Jurkat, Clone E6-1 (cell line): ENCODE measurements at regions not wholly inside any gene's neighbourhood (a gene's known extent, or its start where the extent isn't known, plus 50 kb on each side); places are given as distances from the start of the nearest gene placed in this dataset.
A peak's percentile ranks its signal among the peaks of the same experiment; 100 is the strongest.
"Not testable (repeated sequence)": the region's sequence is repeated elsewhere in the genome, so short reads cannot be mapped to it uniquely, and the experiment has no call there.

ENCODE experiments used
- DNase-seq: peaks from one replicate; pipeline ENCODE4 v3.0.0-alpha.2; 2011; ENCODE audit warnings: low read depth, low spot score
- H3K4me3 ChIP-seq: 2 replicates; pipeline ENCODE4 v1.5.1; 2011; ENCODE audit warnings: mild to moderate bottlenecking, low read length, control low read depth, moderate library complexity

- no peak for DNase-seq
- H3K4me3 ChIP-seq: no peak overlapping the region
Observed at GRCh38 chr6:149228311-149228955, 89.1 kb upstream of the TAB2 start.

- no peak for DNase-seq
Observed at GRCh38 chr6:149229096-149229495, 88.4 kb upstream of the TAB2 start.

DNA sequence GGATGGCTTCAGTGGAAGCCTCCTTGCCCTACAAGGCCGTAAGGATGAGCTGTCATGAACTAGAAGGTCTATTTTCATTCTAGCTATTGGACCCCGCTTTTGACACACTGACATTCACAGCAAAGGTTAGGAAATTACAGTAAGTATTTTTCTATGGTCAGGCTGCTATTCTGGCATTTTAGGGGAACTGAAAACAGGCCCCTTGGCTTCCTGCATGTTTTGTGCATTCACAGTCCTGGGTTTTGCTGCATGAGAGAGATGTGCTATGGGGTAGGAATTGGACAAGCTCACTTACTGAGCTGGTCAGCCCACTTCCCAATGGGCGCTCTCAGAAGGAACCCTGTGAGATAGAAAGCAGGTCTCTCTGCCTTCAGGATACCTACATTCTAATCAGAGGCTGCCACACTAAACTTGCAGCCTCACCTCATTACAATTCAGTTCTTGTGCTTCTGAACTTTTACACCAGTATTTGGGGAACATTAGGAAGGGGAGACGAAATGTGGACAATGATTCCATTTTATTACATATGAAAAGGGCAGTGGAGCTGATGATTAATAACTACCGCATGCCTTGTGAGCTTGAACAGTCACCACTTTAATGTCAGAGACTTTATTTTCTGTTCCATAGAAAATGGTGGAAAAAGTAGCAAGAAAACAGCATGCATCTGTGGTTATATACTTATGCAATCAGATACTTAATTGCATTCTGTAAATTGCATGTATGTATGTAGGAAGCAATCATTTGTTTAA is 86.6 kb upstream of the TAB2 start:
- DNase-seq: no peak
- no peak overlapping the region for H3K4me3 ChIP-seq

More at GRCh38 chr6:149229096-149229495, 88.4 kb upstream of the TAB2 start:
- no peak overlapping the region for H3K4me3 ChIP-seq

- DNase-seq: no peak
- H3K4me3 ChIP-seq: no peak overlapping the region
Observed at GRCh38 chr6:149231778-149232177, 85.7 kb upstream of the TAB2 start.

GRCh38 chr6:149233056-149233715 is 84.3 kb upstream of the TAB2 start:
- DNase-seq: peak; percentile 22
- no peak overlapping the region for H3K4me3 ChIP-seq

GRCh38 chr6:149234051-149234962 is 83.2 kb upstream of the TAB2 start:
- peak; percentile 44 for DNase-seq
- no peak overlapping the region for H3K4me3 ChIP-seq

DNA sequence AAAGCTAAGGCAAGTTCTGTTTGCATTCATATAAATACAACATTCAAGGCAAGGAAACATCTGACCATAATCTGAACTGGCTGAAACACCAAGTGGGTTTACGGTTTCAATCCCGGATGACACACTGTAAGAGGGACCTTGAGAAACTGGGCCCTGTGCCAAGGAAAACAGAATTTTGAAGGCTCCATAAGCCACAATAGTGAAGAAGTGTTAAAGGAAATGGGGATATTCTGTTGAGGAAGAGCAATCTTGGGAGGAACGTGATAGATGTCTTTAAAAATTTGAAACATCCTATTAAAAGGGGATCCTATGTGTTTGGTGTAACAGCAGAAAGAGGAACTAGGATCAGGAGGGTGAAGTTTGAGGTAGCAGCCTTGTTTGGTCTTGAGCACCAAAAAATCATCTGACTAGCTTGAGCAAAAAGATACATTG is 82.4 kb upstream of the TAB2 start:
- H3K4me3 ChIP-seq: no peak overlapping the region

DNA sequence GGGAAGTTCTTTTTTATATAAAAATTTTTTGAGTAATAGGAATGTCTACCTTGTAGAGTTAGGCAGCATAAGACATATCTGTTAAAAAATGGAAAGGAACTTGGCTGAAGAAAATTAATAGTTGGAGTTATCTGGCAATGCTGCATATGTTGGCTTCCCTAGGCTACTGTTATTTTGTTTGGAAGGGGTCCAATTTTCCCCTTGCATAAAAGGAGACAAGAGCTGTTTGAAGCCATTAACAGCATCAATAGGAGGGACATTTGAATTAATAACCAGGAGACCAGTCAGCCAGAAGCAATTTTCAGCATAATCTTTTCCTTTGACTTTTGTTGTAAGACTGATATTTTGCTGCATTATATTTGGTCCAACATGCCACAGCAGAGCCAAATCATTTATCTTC is 80.9 kb upstream of the TAB2 start:
- DNase-seq: no peak
- no peak overlapping the region for H3K4me3 ChIP-seq

More for the DNA sequence above, 82.4 kb upstream of the TAB2 start:
- no peak for DNase-seq

GRCh38 chr6:149237464-149237863 is 80.0 kb upstream of the TAB2 start:
- no peak for DNase-seq
- no peak overlapping the region for H3K4me3 ChIP-seq

- no peak for DNase-seq
- no peak overlapping the region for H3K4me3 ChIP-seq
Observed at GRCh38 chr6:149239573-149240209, 77.8 kb upstream of the TAB2 start.

GRCh38 chr6:149242883-149243282 is 74.6 kb upstream of the TAB2 start:
- H3K4me3 ChIP-seq: no peak overlapping the region
- DNase-seq: no peak

- H3K4me3 ChIP-seq: no peak overlapping the region
- no peak for DNase-seq
Observed at GRCh38 chr6:149244105-149244504, 73.4 kb upstream of the TAB2 start.

GRCh38 chr6:149246691-149247384 is 70.7 kb upstream of the TAB2 start:
- DNase-seq: no peak
- H3K4me3 ChIP-seq: no peak overlapping the region

- no peak for DNase-seq
- H3K4me3 ChIP-seq: no peak overlapping the region
Observed at GRCh38 chr6:149247385-149247763, 70.1 kb upstream of the TAB2 start.

GRCh38 chr6:149248263-149248662 is 69.2 kb upstream of the TAB2 start:
- H3K4me3 ChIP-seq, DNase-seq: not testable (repeated sequence)

DNA sequence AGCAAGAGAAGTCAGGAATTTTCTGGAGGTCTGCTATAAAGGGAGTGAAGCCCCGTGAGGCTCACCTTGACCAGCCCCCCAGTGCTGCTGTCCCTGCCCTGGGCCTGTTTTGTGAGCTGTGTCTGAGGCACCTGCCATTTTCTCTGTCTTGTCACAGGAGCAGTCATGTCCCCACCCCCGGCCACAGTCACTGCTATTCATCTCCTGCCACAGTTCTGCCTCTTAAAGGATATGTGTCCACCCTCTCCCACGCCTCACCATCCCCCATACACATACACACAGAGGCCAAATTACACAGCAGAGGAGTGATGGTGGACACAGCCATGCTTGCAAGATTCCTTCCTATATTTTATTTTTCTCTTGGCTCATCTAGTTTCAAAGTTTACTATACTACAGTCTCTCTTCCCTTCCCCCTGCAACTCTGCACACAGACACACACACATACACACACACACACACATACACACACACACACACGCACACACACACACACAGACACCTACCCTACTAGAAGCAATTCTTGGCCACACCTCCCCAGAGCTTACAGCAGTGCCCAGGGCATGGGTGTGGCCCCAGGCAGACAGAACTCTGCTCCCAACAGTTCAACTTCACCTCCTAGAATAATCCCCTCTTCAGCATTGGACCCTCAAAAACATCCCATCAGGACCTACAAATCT is 68.7 kb upstream of the TAB2 start:
- H3K4me3 ChIP-seq: no peak overlapping the region
- DNase-seq: no peak

DNA sequence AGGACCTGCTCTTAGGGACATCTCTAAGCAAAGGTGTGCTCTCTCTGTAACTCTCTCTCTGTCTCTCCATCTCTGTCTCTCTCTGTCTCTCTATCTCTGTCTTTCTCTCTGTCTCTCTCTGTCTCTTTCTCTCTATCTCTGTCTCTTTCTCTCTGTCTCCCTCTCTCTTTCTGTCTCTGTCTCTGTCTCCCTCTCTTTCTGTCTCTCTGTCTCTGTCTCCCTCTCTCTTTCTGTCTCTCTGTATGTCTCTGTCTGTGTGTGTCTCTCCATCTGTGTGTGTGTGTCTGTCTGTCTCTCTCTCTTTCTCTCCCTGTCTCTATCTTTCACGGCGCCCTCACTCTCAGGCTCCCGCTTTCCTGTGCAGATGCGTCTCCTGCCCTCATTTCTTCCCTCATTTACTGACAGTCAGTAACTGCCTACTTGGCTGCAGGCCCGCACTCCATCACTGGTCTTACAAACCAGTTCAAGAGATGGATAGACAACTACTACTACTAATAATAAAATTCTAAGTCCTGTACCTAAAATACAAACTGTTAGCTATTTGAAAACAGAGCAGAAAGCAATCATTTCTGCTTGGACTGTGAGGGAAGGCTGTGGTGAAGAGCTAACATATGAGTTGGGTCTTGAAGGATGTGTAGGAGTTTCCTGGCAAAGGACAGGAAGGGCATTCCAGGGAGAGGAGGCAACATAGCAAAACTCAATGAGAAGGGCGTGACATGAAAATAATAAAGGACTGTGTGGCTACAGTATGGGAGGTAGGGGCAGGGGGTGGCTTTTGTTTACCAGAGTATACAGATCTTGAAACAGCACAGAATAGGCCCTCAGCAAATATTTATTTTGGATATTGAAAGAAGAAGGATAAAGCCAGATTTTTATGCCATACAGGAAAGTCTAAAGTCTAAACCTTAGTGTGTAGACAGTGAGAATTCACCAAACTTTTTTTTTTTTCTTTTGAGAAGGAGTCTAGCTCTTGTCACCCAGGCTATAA is 67.8 kb upstream of the TAB2 start:
- no peak overlapping the region for H3K4me3 ChIP-seq
- no peak for DNase-seq
